HepG2 (cell line): ENCODE measurements at regions not wholly inside any gene's neighbourhood (a gene's known extent, or its start where the extent isn't known, plus 50 kb on each side); places are given as distances from the start of the nearest gene placed in this dataset.

ENCODE experiments used
- ATAC-seq: fragments of 200-7000 bp; cut with Tn5 transposase; 3 replicates; pipeline ENCODE4 v1.9.1; 2020; ENCODE audit warnings: mild to moderate bottlenecking, moderate library complexity
- BruUV-seq: library from RNA; stranded (reverse); fragments of 400-500 nt; replicated peaks from 2 replicates; lab custom pipeline; 2021; lab: Mats Ljungman, UMichigan
- CTCF ChIA-PET: fragments of 300-600 bp; formaldehyde crosslinking; extraction: SDS; loops from one replicate; lab custom pipeline; 2021; ENCODE audit warnings: low total read pairs, inconsistent platforms, low intra/inter-chr PET ratio; lab: Yijun Ruan, JAX
- POLR2A ChIA-PET: fragments of 350-600 bp; sonication (Branson Sonifier 250); formaldehyde crosslinking; loops from one replicate; lab custom pipeline; 2020; ENCODE audit warnings: antibody characterized with exemption, inconsistent platforms; lab: Yijun Ruan, JAX
- DNase-seq: peaks from one replicate; pipeline ENCODE4 v3.0.0-alpha.2; 2015; ENCODE audit warnings: low spot score
- FAIRE-seq: peaks from 3 replicates; lab custom pipeline; 2011; peaks lifted over from hg19 to GRCh38; lab: Jason Lieb, UNC
- H2AFZ ChIP-seq: one replicate; pipeline ENCODE4 v1.6.1; 2011; ENCODE audit warnings: low read length, inconsistent platforms
- H3K27ac ChIP-seq: fragments of 300-600 bp; 3 replicates; pipeline ENCODE4 v1.8.0; 2011; ENCODE audit warnings: mixed run types, mild to moderate bottlenecking, mixed read lengths, low read length, inconsistent platforms; ENCODE audit not compliant: insufficient read depth; ENCODE audit errors: extremely low read length
- H3K27me3 ChIP-seq, 2 experiments: fragments of 200-600 bp in 1 of 2; 2 replicates in 1 of 2; 3 replicates in 1 of 2; pipeline versions ENCODE4 v1.6.0 to v1.8.0; 2011; ENCODE audit warnings: low read length in 2 of 2, mild to moderate bottlenecking in 2 of 2, moderate library complexity in 2 of 2, inconsistent platforms in 1 of 2; ENCODE audit not compliant: insufficient read depth in 2 of 2, control insufficient read depth in 1 of 2
- H3K36me3 ChIP-seq, 2 experiments: fragments of 200-600 bp in 1 of 2; replicated peaks in 1 of 2; 2 replicates in 1 of 2; 3 replicates in 1 of 2; pipeline versions ENCODE4 v1.5.1 to v1.8.0; 2011; ENCODE audit warnings: low read length in 2 of 2, inconsistent platforms in 1 of 2; ENCODE audit not compliant: insufficient read depth in 2 of 2, control insufficient read depth in 1 of 2
- H3K4me1 ChIP-seq: 2 replicates; pipeline ENCODE4 v1.5.1; 2012; ENCODE audit warnings: low read length, inconsistent platforms; ENCODE audit not compliant: insufficient read depth
- H3K4me2 ChIP-seq: 2 replicates; pipeline ENCODE4 v1.6.0; 2011; ENCODE audit warnings: low read depth, low read length, inconsistent platforms
- H3K4me3 ChIP-seq, 3 experiments: fragments of 200-600 bp in 1 of 3; sonication (generic), shearing (Covaris generic) in 1 of 3; replicated peaks in 1 of 3; 2 replicates each; pipeline ENCODE4 v1.5.1; 2011 to 2016; ENCODE audit warnings: low read length in 3 of 3, inconsistent platforms in 2 of 3, low read depth in 2 of 3, mild to moderate bottlenecking in 2 of 3, control low read depth in 1 of 3, mixed read lengths in 1 of 3; ENCODE audit not compliant: insufficient read depth in 1 of 3
- H3K79me2 ChIP-seq: one replicate; pipeline ENCODE4 v1.6.1; 2011; ENCODE audit warnings: low read length, inconsistent platforms; ENCODE audit not compliant: insufficient read depth
- H3K9ac ChIP-seq: 2 replicates; pipeline ENCODE4 v1.6.0; 2011; ENCODE audit warnings: mild to moderate bottlenecking, low read depth, low read length, inconsistent platforms; ENCODE audit not compliant: insufficient read depth
- H3K9me3 ChIP-seq: 2 replicates; pipeline ENCODE4 v1.5.1; 2012; ENCODE audit warnings: mild to moderate bottlenecking, low read length
- H4K20me1 ChIP-seq: 2 replicates; pipeline ENCODE4 v1.6.0; 2011; ENCODE audit warnings: inconsistent platforms, mild to moderate bottlenecking, low read length, moderate library complexity; ENCODE audit not compliant: insufficient read depth
- ATF7 ChIP-seq, 2 experiments: fragments of 450-650 bp in 1 of 2; sonication (generic) in 1 of 2; formaldehyde crosslinking in 1 of 2; IDR thresholded peaks; 2 replicates each; pipeline versions ENCODE4 v1.4.0 to v1.6.1; 2016 to 2020; ENCODE audit warnings: antibody characterized with exemption in 1 of 2, mild to moderate bottlenecking in 1 of 2, missing genetic modification reagents in 1 of 2
- CREB1 ChIP-seq, 2 experiments: fragments of 450-650 bp in 1 of 2; IDR thresholded peaks; 2 replicates each; pipeline ENCODE4 v1.6.1; 2016 to 2017; ENCODE audit warnings: control low read depth in 1 of 2, mild to moderate bottlenecking in 1 of 2, missing compliant biosample characterization in 1 of 2, missing genetic modification characterization in 1 of 2
- DNMT1 ChIP-seq: sonication (generic); formaldehyde crosslinking; IDR thresholded peaks from 2 replicates; pipeline ENCODE4 v1.5.1; 2020; ENCODE audit warnings: mild to moderate bottlenecking, missing genetic modification reagents
- HNF4A ChIP-seq: sonication (generic); formaldehyde crosslinking; IDR thresholded peaks from 2 replicates; pipeline ENCODE4 v1.4.0; 2020; ENCODE audit warnings: missing genetic modification reagents
- KAT7 ChIP-seq: IDR thresholded peaks from 2 replicates; pipeline ENCODE4 v1.6.1; 2018; ENCODE audit warnings: borderline replicate concordance, missing compliant biosample characterization
- whole genome bisulfite sequencing: methylation state at CpG from one replicate; pipeline ENCODE4 v1.1.6; 2017; ENCODE audit warnings: low lambda C conversion rate; 5-methylcytosine and 5-hydroxymethylcytosine counted together
- in situ Hi-C: cut with HindIII; loops from 2 replicates; pipeline ENCODE4 v1.10.0; 2017; ENCODE audit warnings: low pct_unique_long_range_greater_than_20kb; ENCODE audit not compliant: extremely low pct_ligation_motif_present
- intact Hi-C: fragments of 100-400 bp; cut with micrococcal nuclease; formaldehyde crosslinking; loops from one replicate; pipeline ENCODE4 v1.10.0; 2022; ENCODE audit not compliant: unreplicated experiment
- TF ChIP-seq, protein P1 (sequence below): sonication (generic); formaldehyde crosslinking; IDR thresholded peaks from 2 replicates; pipeline ENCODE4 v1.9.0; 2021; ENCODE audit warnings: mild to moderate bottlenecking, missing genetic modification reagents

DNA sequence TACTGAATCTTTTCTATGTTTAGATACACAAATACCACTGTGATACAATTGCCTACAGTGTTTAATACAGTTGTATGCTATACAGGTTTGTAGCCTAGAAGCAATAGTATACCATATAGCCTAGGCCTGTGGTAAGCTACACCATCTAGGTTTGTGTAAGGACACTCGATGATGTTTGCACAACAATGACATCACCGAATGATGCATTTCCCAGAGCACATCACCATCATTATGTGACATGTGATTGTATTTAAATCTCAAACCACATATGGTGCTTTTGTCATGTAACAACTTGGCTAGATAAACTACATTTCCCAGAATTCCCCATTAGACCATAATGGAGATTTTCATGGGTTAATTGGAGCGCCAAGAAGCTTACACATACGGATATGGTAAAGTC, 128.4 kb upstream of the CPNE8 start:
- Histone ChIP-seq H3K4me2 (no peak overlapping the region), H3K27me3 (no peaks in the 10 kb centered on the region), H3K79me2 (no peaks in the 10 kb centered on the region), H3K9me3 (no peaks in the 10 kb centered on the region), H4K20me1 (no peaks in the 10 kb centered on the region), H2AFZ (no peak overlapping the region), H3K4me1 (no peaks in the 10 kb centered on the region), H3K27ac (no peak overlapping the region), H3K9ac (no peak overlapping the region), H3K4me3 (no peak overlapping the region), H3K36me3 (no peaks in the 10 kb centered on the region)
- WGBS, result 6% methylated on average over 4 of the region's 4 CpGs
- DNase-seq (no peak), FAIRE-seq (no peak), ATAC-seq (no peak)
- TF ChIP-seq, protein P1, sequence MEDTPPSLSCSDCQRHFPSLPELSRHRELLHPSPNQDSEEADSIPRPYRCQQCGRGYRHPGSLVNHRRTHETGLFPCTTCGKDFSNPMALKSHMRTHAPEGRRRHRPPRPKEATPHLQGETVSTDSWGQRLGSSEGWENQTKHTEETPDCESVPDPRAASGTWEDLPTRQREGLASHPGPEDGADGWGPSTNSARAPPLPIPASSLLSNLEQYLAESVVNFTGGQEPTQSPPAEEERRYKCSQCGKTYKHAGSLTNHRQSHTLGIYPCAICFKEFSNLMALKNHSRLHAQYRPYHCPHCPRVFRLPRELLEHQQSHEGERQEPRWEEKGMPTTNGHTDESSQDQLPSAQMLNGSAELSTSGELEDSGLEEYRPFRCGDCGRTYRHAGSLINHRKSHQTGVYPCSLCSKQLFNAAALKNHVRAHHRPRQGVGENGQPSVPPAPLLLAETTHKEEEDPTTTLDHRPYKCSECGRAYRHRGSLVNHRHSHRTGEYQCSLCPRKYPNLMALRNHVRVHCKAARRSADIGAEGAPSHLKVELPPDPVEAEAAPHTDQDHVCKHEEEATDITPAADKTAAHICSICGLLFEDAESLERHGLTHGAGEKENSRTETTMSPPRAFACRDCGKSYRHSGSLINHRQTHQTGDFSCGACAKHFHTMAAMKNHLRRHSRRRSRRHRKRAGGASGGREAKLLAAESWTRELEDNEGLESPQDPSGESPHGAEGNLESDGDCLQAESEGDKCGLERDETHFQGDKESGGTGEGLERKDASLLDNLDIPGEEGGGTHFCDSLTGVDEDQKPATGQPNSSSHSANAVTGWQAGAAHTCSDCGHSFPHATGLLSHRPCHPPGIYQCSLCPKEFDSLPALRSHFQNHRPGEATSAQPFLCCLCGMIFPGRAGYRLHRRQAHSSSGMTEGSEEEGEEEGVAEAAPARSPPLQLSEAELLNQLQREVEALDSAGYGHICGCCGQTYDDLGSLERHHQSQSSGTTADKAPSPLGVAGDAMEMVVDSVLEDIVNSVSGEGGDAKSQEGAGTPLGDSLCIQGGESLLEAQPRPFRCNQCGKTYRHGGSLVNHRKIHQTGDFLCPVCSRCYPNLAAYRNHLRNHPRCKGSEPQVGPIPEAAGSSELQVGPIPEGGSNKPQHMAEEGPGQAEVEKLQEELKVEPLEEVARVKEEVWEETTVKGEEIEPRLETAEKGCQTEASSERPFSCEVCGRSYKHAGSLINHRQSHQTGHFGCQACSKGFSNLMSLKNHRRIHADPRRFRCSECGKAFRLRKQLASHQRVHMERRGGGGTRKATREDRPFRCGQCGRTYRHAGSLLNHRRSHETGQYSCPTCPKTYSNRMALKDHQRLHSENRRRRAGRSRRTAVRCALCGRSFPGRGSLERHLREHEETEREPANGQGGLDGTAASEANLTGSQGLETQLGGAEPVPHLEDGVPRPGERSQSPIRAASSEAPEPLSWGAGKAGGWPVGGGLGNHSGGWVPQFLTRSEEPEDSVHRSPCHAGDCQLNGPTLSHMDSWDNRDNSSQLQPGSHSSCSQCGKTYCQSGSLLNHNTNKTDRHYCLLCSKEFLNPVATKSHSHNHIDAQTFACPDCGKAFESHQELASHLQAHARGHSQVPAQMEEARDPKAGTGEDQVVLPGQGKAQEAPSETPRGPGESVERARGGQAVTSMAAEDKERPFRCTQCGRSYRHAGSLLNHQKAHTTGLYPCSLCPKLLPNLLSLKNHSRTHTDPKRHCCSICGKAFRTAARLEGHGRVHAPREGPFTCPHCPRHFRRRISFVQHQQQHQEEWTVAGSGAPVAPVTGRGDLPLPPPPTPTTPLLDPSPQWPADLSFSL (CRISPR knock-in tag), result no peak
- TF ChIP-seq KAT7 (no peak), HNF4A (CRISPR knock-in tag) (no peak), DNMT1 (CRISPR knock-in tag) (no peak), CREB1 (IDR thresholded peaks at IDR 0.05) (0 out of 2 replicates have a peak, but pooled peaks have one; percentile 15), CREB1 (CRISPR knock-in tag; IDR thresholded peaks at IDR 0.05) (no peak), ATF7 (IDR thresholded peaks at IDR 0.05) (peak; percentile 43), ATF7 (CRISPR knock-in tag; IDR thresholded peaks at IDR 0.05) (no peak)
- in situ Hi-C loops, result no loop called here
- no TSS peak for BruUV-seq
- POLR2A ChIA-PET, result no interaction called here
- intact Hi-C loops, result no loop called here
- CTCF ChIA-PET, result no interaction called here
